Heart left ventricle (tissue), 16 donors: ENCODE measurements at regions not wholly inside any gene's neighbourhood (a gene's known extent, or its start where the extent isn't known, plus 50 kb on each side); places are given as distances from the start of the nearest gene placed in this dataset.
"Not testable (repeated sequence)": the region's sequence is repeated elsewhere in the genome, so short reads cannot be mapped to it uniquely, and the experiment has no call there.

Source experiments
- ATAC-seq, 4 donors: fragments of 200-7000 bp; cut with Tn5 transposase; one replicate each; pipeline ENCODE4 v1.9.1; 2020 to 2022; ENCODE audit warnings: moderate library complexity in 4 of 4, mild to moderate bottlenecking in 3 of 4, moderate number of reproducible peaks in 1 of 4
- DNase-seq, 5 donors: peaks; one replicate each; pipeline ENCODE4 v3.0.0-alpha.2; 2020
- H3K27ac ChIP-seq, 12 donors: fragments of 200-600 bp; sonication (generic) in 4 of 12; one replicate each; pipeline versions ENCODE4 v1.5.0 to v1.8.0; 2016 to 2022; ENCODE audit warnings: mild to moderate bottlenecking in 2 of 12
- H3K27me3 ChIP-seq, 9 donors: fragments of 200-600 bp; sonication (generic) in 2 of 9; one replicate each; pipeline versions ENCODE4 v1.5.1 to v1.8.0; 2016 to 2022; ENCODE audit warnings: mild to moderate bottlenecking in 3 of 9
- H3K36me3 ChIP-seq, 9 donors: fragments of 200-600 bp; sonication (generic) in 2 of 9; one replicate each; pipeline versions ENCODE4 v1.5.0 to v1.8.0; 2018 to 2022; ENCODE audit warnings: mild to moderate bottlenecking in 2 of 9
- H3K4me1 ChIP-seq, 12 donors: fragments of 200-600 bp; sonication (generic) in 4 of 12; one replicate each; pipeline versions ENCODE4 v1.5.0 to v1.8.0; 2016 to 2022; ENCODE audit warnings: mild to moderate bottlenecking in 3 of 12
- H3K4me3 ChIP-seq, 12 donors: fragments of 200-600 bp; sonication (generic) in 4 of 12; one replicate each; pipeline versions ENCODE4 v1.5.0 to v1.8.0; 2017 to 2022; ENCODE audit warnings: mild to moderate bottlenecking in 9 of 12, moderate library complexity in 4 of 12
- H3K9me3 ChIP-seq, 12 donors: fragments of 200-600 bp; sonication (generic) in 4 of 12; one replicate each; pipeline versions ENCODE4 v1.5.0 to v1.8.0; 2016 to 2022; ENCODE audit warnings: mild to moderate bottlenecking in 1 of 12
- CTCF ChIP-seq, 12 donors: fragments of 200-600 bp; sonication (generic) in 4 of 12; IDR thresholded peaks; one replicate each; pipeline versions ENCODE4 v1.5.0 to v1.8.0; 2018 to 2022; ENCODE audit warnings: antibody characterized with exemption in 12 of 12, mild to moderate bottlenecking in 5 of 12
- POLR2A ChIP-seq, 2 donors: fragments of 450-650 bp; IDR thresholded peaks; one replicate each; pipeline ENCODE4 v1.6.1; 2017; ENCODE audit warnings: antibody characterized with exemption in 2 of 2, mild to moderate bottlenecking in 2 of 2, moderate library complexity in 2 of 2
- WGBS, 4 donors: extraction: QIAGEN DNeasy Blood & Tissue Kit in 2 of 4; methylation state at CpG; one replicate each; pipeline versions ENCODE4 v1.1.5 to v1.1.7; 2013 to 2018; 5-methylcytosine and 5-hydroxymethylcytosine counted together
- intact Hi-C, 10 donors: fragments of 100-400 bp; cut with DNase I; formaldehyde crosslinking; loops; one replicate each; pipeline versions ENCODE4 v1.11.1 to v1.14.2; 2022
- donor health status: ischemic (EF 13 %, LVEDD 7.1; RV severe dilation, severe dysfunction).
- donor health status: healthy with polysubstance abuse.
- donor health status: DM: no; HTN: yes; CAD: no.
- donor health status: DM: no; HTN: no; CAD: no.
- donor health status: ischemic (EF 25% LVEDD 6.9; RV normal size, moderate dysfunction).
- donor health status: ischemic (EF 25% LVEDD 5.7; RV mildly dilated, moderate dysfunction).
- donor health status: healthy.
- donor health status: DM: yes; HTN: yes; CAD: no.
- donor health status: ischemic (EF 35%, LVEDD 5.7; RV mildly dilated, moderate dysfunction).
- donor health status: nonischemic (EF 11% LVEDD 7.7; RV severe dilation, severe dysfunction).
- donor health status: DM: yes; HTN: yes; CAD: no.
- donor health status: PGD.
- donor health status: ischemic (EF 29% LVEDD 5.4; RV normal size, mild dysfunction).
- donor health status: nonischemic (EF 23%, LVEDD 6.1; RV moderate dilation, normal function).

GRCh38 chr6:118377711-118378414 lies 170.2 kb upstream of the PLN start:
- 47 to 65% (median 55%) methylated on average over 14 to 15 of the region's 15 CpGs for WGBS, 4 donors
- Histone ChIP-seq H3K27me3 (no peaks in the 10 kb centered on the region), H3K36me3 (no peaks in the 10 kb centered on the region), H3K9me3 (peaks cover 0 to 16% (median 0%) of the 10 kb centered on the region in 12 donors), H3K4me3 (no peak overlapping the region), H3K4me1 (peaks cover 0 to 18% (median 0%) of the 10 kb centered on the region in 12 donors), H3K27ac (peak overlapping the region in 10 of 12 donors; percentile 8 to 73 (median 54))
- TF ChIP-seq CTCF (IDR thresholded peaks at IDR 0.05) (no peak), POLR2A (IDR thresholded peaks at IDR 0.05) (no peak)
- peak; percentile 91 to 99 (median 98) for ATAC-seq
- intact Hi-C loops, result loop anchor here in 3 of 10 donors (10.0 kb wide), 1 partner anchor 127 kb away; no protein-coding TSS in a partner anchor
- peak; percentile 41 to 89 (median 68) for DNase-seq

GRCh38 chr6:118380620-118381019 lies 167.5 kb upstream of the PLN start:
- not testable (repeated sequence) for H3K27ac ChIP-seq
- 95 to 97% (median 96%) methylated on average over 3 of the region's 3 CpGs for WGBS, 4 donors

GRCh38 chr6:118382126-118382525 lies 166.0 kb upstream of the PLN start:
- intact Hi-C loops, result no loop called here
- no peaks in the 10 kb centered on the region for H3K27me3 ChIP-seq
- no peak for ATAC-seq
- H3K27ac ChIP-seq, result no peak overlapping the region
- 69 to 83% (median 78%) methylated on average over 3 of the region's 3 CpGs for WGBS, 4 donors
- peaks cover 0 to 16% (median 0%) of the 10 kb centered on the region in 12 donors for H3K9me3 ChIP-seq
- TF ChIP-seq CTCF (IDR thresholded peaks at IDR 0.05) (no peak), POLR2A (IDR thresholded peaks at IDR 0.05) (no peak)
- no peaks in the 10 kb centered on the region for H3K36me3 ChIP-seq
- H3K4me1 ChIP-seq, result peaks cover 0 to 11% (median 0%) of the 10 kb centered on the region in 12 donors
- H3K4me3 ChIP-seq, result no peak overlapping the region
- no peak for DNase-seq

More at GRCh38 chr6:118380620-118381019, 167.5 kb upstream of the PLN start:
- H3K4me1 ChIP-seq, result peaks cover 0 to 15% (median 0%) of the 10 kb centered on the region in 12 donors
- intact Hi-C loops, H3K27me3 ChIP-seq, DNase-seq, H3K4me3 ChIP-seq, H3K36me3 ChIP-seq, ATAC-seq: not testable (repeated sequence)
- peaks cover 0 to 16% (median 0%) of the 10 kb centered on the region in 12 donors for H3K9me3 ChIP-seq

- H3K4me3 ChIP-seq, result no peak overlapping the region
- no peak overlapping the region for H3K27ac ChIP-seq
- WGBS, 4 donors, result 95 to 97% (median 96%) methylated on average over 1 of the region's 1 CpG
- ATAC-seq (no peak), DNase-seq (no peak)
- intact Hi-C loops, result no loop called here
- TF ChIP-seq POLR2A (IDR thresholded peaks at IDR 0.05), result no peak
- no peak for TF ChIP-seq CTCF (IDR thresholded peaks at IDR 0.05)
- H3K27me3 ChIP-seq, result no peaks in the 10 kb centered on the region
- no peaks in the 10 kb centered on the region for H3K4me1 ChIP-seq
- peaks cover 0 to 16% (median 0%) of the 10 kb centered on the region in 12 donors for H3K9me3 ChIP-seq
- H3K36me3 ChIP-seq, result no peaks in the 10 kb centered on the region
These were observed 164.2 kb upstream of the PLN start for GRCh38 chr6:118383924-118384323.
